ENCODE measurements at regions not wholly inside any gene's neighbourhood (a gene's known extent, or its start where the extent isn't known, plus 50 kb on each side); places are given as distances from the start of the nearest gene placed in this dataset.

GRCh38 chr11:11125618-11126017 is 227.4 kb downstream of the CSNK2A3 start:
- H3K27ac Mint-ChIP-seq, result no peak overlapping the region

GRCh38 chr11:11122749-11123148 is 230.3 kb downstream of the CSNK2A3 start:
- Mint-ChIP-seq H3K4me3 (no peak overlapping the region), H3K27ac (no peak overlapping the region), H3K36me3 (no peaks in the 10 kb centered on the region), H3K9me3 (no peaks in the 10 kb centered on the region), H3K4me1 (no peaks in the 10 kb centered on the region)
- ATAC-seq (no peak), DNase-seq (ENCODE audit: low spot score in 2 of 2) (no peak)

More at GRCh38 chr11:11125618-11126017, 227.4 kb downstream of the CSNK2A3 start:
- Mint-ChIP-seq H3K4me3 (no peak overlapping the region), H3K36me3 (no peaks in the 10 kb centered on the region), H3K9me3 (peaks cover 4% of the 10 kb centered on the region), H3K4me1 (no peaks in the 10 kb centered on the region)
- no peak for DNase-seq (ENCODE audit: low spot score in 2 of 2)
- ATAC-seq, result no peak

DNA sequence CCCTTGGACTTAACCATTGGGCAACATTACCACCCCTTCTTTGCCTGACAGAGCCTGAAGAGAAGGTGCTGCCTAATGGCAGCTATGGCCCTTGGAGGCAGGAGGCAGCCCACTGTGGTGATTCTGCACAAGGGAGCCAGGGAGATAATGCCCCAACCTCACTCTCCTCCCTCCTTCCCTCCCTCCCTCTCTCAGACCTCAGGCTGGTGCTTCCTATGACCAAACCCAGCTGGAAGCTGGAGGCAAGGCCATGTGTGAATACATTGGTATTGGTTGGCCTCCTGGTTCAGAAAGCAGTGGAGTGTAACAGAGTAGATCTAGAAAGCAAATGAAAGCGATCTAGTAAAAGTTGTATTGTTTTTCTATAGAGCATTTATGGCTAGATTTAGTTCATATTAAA is 233.1 kb downstream of the CSNK2A3 start:
- DNase-seq (ENCODE audit: low spot score in 2 of 2) (no peak), ATAC-seq (no peak)
- Mint-ChIP-seq H3K4me3 (no peak overlapping the region), H3K4me1 (no peaks in the 10 kb centered on the region), H3K9me3 (peaks cover 3% of the 10 kb centered on the region), H3K36me3 (no peaks in the 10 kb centered on the region), H3K27ac (no peak overlapping the region)

GRCh38 chr11:11117730-11118129 is 235.3 kb downstream of the CSNK2A3 start:
- H3K36me3 Mint-ChIP-seq, result no peaks in the 10 kb centered on the region
- ATAC-seq, result no peak

DNA sequence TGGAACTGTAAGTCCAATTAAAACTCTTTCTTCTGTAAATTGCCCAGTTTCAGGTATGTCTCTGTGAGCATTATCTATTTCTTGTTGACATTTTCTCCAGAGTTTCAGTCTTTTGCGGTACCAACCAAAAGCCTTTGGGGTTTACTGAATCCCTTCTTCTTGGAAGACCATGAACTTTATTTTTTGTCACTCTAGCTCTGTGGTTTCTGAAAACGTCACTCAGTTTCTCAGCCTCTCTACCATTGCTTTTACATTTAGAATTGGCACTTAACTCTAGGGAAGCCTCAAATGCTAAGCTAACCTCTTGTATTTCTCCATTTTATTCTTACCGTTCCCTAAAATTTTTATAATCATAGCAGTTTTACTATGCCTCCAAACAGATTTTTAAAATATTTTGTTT is 237.6 kb downstream of the CSNK2A3 start:
- Mint-ChIP-seq H3K9me3 (peaks cover 15% of the 10 kb centered on the region), H3K4me3 (no peak overlapping the region), H3K4me1 (no peaks in the 10 kb centered on the region), H3K36me3 (no peaks in the 10 kb centered on the region), H3K27ac (no peak overlapping the region)
- ATAC-seq (no peak), DNase-seq (ENCODE audit: low spot score in 2 of 2) (no peak)

More at GRCh38 chr11:11117730-11118129, 235.3 kb downstream of the CSNK2A3 start:
- no peaks in the 10 kb centered on the region for H3K4me1 Mint-ChIP-seq
- DNase-seq (ENCODE audit: low spot score in 2 of 2), result no peak
- no peak overlapping the region for H3K27ac Mint-ChIP-seq
- H3K9me3 Mint-ChIP-seq, result peaks cover 15% of the 10 kb centered on the region
- no peak overlapping the region for H3K4me3 Mint-ChIP-seq

DNA sequence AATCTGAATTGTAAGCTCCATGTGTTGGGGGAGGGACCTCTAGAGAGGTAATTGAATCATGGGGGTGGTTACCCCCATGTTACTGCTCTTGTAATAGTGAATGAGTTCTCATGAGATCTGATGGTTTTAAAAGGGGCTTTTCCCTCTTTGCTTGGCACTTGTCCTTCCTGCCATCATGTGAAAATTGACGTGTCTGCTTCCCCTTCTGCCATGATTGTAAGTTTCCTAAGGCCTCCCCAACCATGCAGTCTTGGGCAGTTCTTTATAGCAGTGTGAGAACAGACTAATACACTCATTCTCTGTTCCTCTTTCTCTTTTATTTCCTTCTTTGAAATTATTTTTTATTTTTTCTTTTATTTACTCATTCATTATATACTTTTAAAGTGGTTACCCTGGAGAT is 239.4 kb downstream of the CSNK2A3 start:
- no peak for ATAC-seq
- DNase-seq (ENCODE audit: low spot score in 2 of 2), result no peak
- Mint-ChIP-seq H3K27ac (no peak overlapping the region), H3K36me3 (no peaks in the 10 kb centered on the region), H3K4me3 (no peak overlapping the region), H3K9me3 (peaks cover 15% of the 10 kb centered on the region), H3K4me1 (no peaks in the 10 kb centered on the region)

DNA sequence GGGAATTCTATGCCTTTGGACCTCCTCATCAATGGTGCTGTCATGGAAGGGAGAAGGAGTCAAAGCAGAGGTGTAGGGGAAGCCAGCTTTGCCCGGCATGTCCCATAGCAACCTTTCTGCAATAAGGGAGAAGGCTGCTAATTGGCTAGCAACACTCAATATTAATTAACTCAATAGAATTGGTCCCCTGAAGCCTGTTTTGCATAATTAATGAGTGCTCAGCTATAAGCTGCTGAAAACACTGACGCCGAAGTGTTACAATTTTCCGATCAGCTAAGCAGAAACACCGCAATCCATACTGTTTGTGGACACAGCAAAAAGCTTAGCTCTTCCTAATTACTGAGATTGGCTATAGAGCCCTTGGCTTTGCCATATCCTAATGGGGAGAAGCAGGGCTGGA is 245.0 kb downstream of the CSNK2A3 start:
- no peaks in the 10 kb centered on the region for H3K4me1 Mint-ChIP-seq
- H3K9me3 Mint-ChIP-seq, result no peaks in the 10 kb centered on the region
- H3K4me3 Mint-ChIP-seq, result no peak overlapping the region
- ATAC-seq (no peak), DNase-seq (ENCODE audit: low spot score in 2 of 2) (no peak)
- H3K36me3 Mint-ChIP-seq, result no peaks in the 10 kb centered on the region
- no peak overlapping the region for H3K27ac Mint-ChIP-seq

DNA sequence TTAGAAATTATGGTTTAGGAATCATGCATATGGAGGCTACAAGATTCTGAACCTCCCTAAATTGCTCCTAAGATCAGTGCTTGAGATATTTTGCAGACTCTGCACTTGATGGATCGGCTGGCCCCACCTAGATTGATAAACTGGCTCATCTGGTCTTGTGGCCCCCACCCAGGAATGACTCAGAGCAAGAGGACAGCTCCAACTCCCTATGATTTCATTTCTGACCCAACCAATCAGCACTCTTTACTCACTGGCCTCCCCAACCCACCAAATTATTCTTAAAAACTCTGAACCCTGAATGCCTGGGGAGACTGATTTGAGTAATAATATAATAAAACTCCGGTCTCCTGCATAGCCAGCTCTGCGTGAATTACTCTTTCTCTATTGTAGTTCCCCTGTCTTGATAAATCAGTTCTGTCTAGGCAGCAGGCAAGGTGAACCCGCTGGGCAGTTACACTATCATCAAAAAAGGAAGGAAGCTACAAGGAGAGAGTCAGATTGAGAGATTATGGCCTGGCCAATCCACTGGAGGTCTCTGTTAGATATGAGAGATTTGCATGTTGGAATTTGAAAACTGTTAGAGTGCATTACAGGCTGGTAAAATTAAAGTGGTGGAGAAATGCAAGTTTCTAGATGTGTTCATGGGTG is 245.8 kb downstream of the CSNK2A3 start:
- Mint-ChIP-seq H3K4me3 (no peak overlapping the region), H3K27ac (no peak overlapping the region), H3K9me3 (peaks cover 3% of the 10 kb centered on the region), H3K36me3 (no peaks in the 10 kb centered on the region), H3K4me1 (no peaks in the 10 kb centered on the region)
- ATAC-seq (no peak), DNase-seq (ENCODE audit: low spot score in 2 of 2) (no peak)

- no peak overlapping the region for H3K4me3 Mint-ChIP-seq
- peaks cover 5% of the 10 kb centered on the region for H3K9me3 Mint-ChIP-seq
- H3K36me3 Mint-ChIP-seq, result no peaks in the 10 kb centered on the region
- no peak overlapping the region for H3K27ac Mint-ChIP-seq
- DNase-seq (ENCODE audit: low spot score in 2 of 2) (no peak), ATAC-seq (no peak)
- no peaks in the 10 kb centered on the region for H3K4me1 Mint-ChIP-seq
These were observed 247.5 kb upstream of the ZBED5 start for GRCh38 chr11:11105361-11105760.

- H3K36me3 Mint-ChIP-seq, result no peaks in the 10 kb centered on the region
- H3K27ac Mint-ChIP-seq, result no peak overlapping the region
- H3K4me1 Mint-ChIP-seq, result no peaks in the 10 kb centered on the region
- H3K9me3 Mint-ChIP-seq, result peaks cover 5% of the 10 kb centered on the region
- no peak for ATAC-seq
- DNase-seq (ENCODE audit: low spot score in 2 of 2), result no peak
- H3K4me3 Mint-ChIP-seq, result no peak overlapping the region
These were observed 238.2 kb upstream of the ZBED5 start for GRCh38 chr11:11095831-11096723.

DNA sequence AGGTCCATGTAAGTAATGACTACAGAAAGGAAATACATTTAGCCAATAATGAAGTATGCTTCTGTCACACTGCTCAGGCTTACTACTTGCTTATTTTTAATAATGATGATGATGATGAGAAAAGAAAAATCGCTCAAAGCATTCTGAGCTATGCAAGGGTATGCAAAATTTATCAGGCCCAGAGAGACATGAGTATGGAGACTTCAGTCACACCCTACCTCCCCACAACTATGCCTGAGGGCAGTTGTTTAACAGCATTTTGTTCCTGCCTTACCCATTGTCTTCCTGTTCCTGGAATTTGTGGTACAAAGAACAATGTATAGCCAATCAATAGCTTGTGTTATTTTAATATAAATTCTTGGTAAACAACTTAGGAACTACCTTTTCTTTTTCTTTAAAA is 232.6 kb upstream of the ZBED5 start:
- H3K4me3 Mint-ChIP-seq, result no peak overlapping the region
- no peaks in the 10 kb centered on the region for H3K36me3 Mint-ChIP-seq
- ATAC-seq, result no peak
- DNase-seq (ENCODE audit: low spot score in 2 of 2), result no peak
- H3K9me3 Mint-ChIP-seq, result peaks cover 5% of the 10 kb centered on the region
- H3K4me1 Mint-ChIP-seq, result no peaks in the 10 kb centered on the region
- no peak overlapping the region for H3K27ac Mint-ChIP-seq

GRCh38 chr11:11089805-11090204 is 232.0 kb upstream of the ZBED5 start:
- Mint-ChIP-seq H3K4me3 (no peak overlapping the region), H3K36me3 (no peaks in the 10 kb centered on the region), H3K27ac (no peak overlapping the region), H3K9me3 (peaks cover 5% of the 10 kb centered on the region), H3K4me1 (no peaks in the 10 kb centered on the region)
- ATAC-seq (no peak), DNase-seq (ENCODE audit: low spot score in 2 of 2) (no peak)

DNA sequence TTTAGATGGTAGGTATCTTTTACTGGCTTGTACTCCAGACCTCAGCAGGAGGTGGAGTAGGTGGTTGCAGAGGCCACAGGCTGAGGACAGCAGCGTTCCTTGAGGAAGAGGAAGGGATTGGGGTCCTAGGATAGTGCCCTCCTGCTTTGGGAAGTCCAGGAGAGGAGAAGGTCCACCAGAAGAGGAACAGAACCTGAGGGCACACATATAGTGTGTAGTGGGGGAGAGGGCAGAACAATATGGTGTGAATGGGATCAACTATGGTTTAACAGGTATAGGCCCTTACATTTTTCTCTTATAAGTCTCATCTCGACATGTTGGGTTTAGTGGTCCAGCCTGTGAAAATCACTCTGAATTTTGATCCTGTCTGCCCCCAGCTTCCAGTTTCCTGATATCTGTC is 229.1 kb upstream of the ZBED5 start:
- Mint-ChIP-seq H3K4me3 (no peak overlapping the region), H3K9me3 (peaks cover 5% of the 10 kb centered on the region), H3K27ac (no peak overlapping the region), H3K4me1 (no peaks in the 10 kb centered on the region), H3K36me3 (no peaks in the 10 kb centered on the region)
- no peak for ATAC-seq
- no peak for DNase-seq (ENCODE audit: low spot score in 2 of 2)

GRCh38 chr11:11085580-11085979 is 227.7 kb upstream of the ZBED5 start:
- ATAC-seq (no peak), DNase-seq (ENCODE audit: low spot score in 2 of 2) (no peak)
- H3K4me3 Mint-ChIP-seq, result no peak overlapping the region
- H3K4me1 Mint-ChIP-seq, result no peaks in the 10 kb centered on the region
- no peak overlapping the region for H3K27ac Mint-ChIP-seq
- no peaks in the 10 kb centered on the region for H3K36me3 Mint-ChIP-seq
- no peaks in the 10 kb centered on the region for H3K9me3 Mint-ChIP-seq

DNA sequence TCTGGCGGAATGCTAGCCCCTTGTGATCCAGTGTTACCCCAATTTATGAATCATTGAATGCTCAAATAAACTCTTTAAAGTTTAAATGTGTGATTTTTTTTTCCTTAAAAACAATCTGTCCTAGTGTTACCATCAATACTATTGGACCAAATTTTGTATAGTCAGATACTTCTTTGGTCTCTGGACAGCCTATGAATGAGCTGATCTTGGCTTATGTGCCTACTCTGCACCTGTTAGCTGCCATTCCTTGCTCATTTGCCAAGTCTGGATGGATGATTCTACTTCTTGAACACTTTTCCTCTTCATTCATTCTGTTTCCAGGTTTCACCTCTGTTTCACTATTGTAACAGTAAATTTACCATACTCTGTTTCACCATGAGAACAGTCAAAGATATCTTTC is 226.5 kb upstream of the ZBED5 start:
- Mint-ChIP-seq H3K4me3 (no peak overlapping the region), H3K4me1 (no peaks in the 10 kb centered on the region), H3K27ac (no peak overlapping the region), H3K36me3 (no peaks in the 10 kb centered on the region), H3K9me3 (no peaks in the 10 kb centered on the region)
- ATAC-seq (no peak), DNase-seq (ENCODE audit: low spot score in 2 of 2) (no peak)

- H3K4me3 Mint-ChIP-seq, result no peak overlapping the region
- no peaks in the 10 kb centered on the region for H3K4me1 Mint-ChIP-seq
- H3K9me3 Mint-ChIP-seq, result no peaks in the 10 kb centered on the region
- no peaks in the 10 kb centered on the region for H3K36me3 Mint-ChIP-seq
- DNase-seq (ENCODE audit: low spot score in 2 of 2) (no peak), ATAC-seq (no peak)
- no peak overlapping the region for H3K27ac Mint-ChIP-seq
These were observed 225.6 kb upstream of the ZBED5 start for GRCh38 chr11:11083441-11083840.
